ENCODE measurements at regions not wholly inside any gene's neighbourhood (a gene's known extent, or its start where the extent isn't known, plus 50 kb on each side); places are given as distances from the start of the nearest gene placed in this dataset.

DNA sequence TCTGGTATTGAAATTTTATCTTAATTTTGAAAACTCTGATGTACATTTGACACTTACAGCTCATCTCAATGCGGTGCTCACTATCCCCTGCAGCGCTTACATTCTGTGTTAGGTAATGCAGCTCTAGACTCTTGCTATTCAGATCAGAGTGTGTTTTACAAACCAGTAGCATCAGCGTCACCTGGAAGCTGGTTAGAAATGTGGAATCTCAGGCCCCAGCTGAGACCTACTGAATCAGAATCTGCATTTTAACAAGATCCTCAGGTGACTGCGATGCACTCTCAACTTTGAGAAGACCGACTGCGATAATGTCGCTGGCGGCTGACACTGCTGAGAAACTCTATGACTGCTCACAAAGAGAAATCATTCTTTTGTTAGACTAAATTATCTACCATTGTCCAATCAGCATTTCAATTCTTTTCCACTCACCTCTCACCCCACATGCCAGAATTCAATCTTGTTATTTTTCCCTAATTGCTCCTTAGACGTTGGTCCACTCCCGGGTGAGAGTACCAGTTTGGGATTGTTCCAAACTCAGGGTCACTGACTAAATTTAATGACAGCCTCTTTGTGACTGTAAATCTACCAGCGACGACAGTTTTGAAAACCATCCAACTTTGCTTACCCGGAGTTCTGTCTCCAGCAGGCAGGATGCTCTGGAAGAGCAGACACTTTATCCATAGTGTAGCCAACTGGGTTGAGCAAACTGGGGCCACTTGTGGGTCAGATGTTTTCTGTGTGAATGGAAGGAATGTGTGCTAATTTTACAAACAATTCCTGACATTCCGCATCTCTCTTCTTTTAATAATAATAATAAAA lies 140.1 kb upstream of the BTBD3 start:
- TF ChIP-seq, protein P1, sequence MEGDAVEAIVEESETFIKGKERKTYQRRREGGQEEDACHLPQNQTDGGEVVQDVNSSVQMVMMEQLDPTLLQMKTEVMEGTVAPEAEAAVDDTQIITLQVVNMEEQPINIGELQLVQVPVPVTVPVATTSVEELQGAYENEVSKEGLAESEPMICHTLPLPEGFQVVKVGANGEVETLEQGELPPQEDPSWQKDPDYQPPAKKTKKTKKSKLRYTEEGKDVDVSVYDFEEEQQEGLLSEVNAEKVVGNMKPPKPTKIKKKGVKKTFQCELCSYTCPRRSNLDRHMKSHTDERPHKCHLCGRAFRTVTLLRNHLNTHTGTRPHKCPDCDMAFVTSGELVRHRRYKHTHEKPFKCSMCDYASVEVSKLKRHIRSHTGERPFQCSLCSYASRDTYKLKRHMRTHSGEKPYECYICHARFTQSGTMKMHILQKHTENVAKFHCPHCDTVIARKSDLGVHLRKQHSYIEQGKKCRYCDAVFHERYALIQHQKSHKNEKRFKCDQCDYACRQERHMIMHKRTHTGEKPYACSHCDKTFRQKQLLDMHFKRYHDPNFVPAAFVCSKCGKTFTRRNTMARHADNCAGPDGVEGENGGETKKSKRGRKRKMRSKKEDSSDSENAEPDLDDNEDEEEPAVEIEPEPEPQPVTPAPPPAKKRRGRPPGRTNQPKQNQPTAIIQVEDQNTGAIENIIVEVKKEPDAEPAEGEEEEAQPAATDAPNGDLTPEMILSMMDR (IDR thresholded peaks at IDR 0.05): no peak
- no peak for TF ChIP-seq SIN3A (IDR thresholded peaks at IDR 0.05; ENCODE audit: borderline replicate concordance, insufficient read depth, low read depth, low read length)

Data from Panc1 (cell line).